Natural killer cell treated with Interleukin-12 subunit alpha and Interleukin-12 subunit beta and Interleukin-15 and Interleukin-18, amount 100 ng/mL, for 72 hours (primary cell): ENCODE measurements at regions not wholly inside any gene's neighbourhood (a gene's known extent, or its start where the extent isn't known, plus 50 kb on each side); places are given as distances from the start of the nearest gene placed in this dataset.
"Not testable (repeated sequence)": the region's sequence is repeated elsewhere in the genome, so short reads cannot be mapped to it uniquely, and the experiment has no call there.

Experiments
- ATAC-seq, 2 donors: fragments of 150-1000 bp; cut with Tn5 transposase in 1 of 2; sonication (Bioruptor Pico), chemical (Tn5 transposase) in 1 of 2; 2 replicates each; pipeline ENCODE4 v1.10.0; 2021
- DNase-seq: peaks from one replicate; pipeline ENCODE4 v3.0.0; 2022; ENCODE audit warnings: low spot score
- H3K27ac Mint-ChIP-seq, 2 donors: 1 replicate in 1 of 2; 2 replicates in 1 of 2; pipeline ENCODE4 v1.8.0; 2022; ENCODE audit warnings: mixed read lengths in 2 of 2, mild to moderate bottlenecking in 1 of 2, moderate library complexity in 1 of 2
- H3K27me3 Mint-ChIP-seq, 2 donors: 1 replicate in 1 of 2; 2 replicates in 1 of 2; pipeline ENCODE4 v1.8.0; 2022; ENCODE audit warnings: mixed read lengths in 2 of 2
- H3K36me3 Mint-ChIP-seq: one replicate; pipeline ENCODE4 v1.8.0; 2022; ENCODE audit warnings: mixed read lengths
- H3K4me1 Mint-ChIP-seq, 2 donors: 1 replicate in 1 of 2; 2 replicates in 1 of 2; pipeline ENCODE4 v1.8.0; 2022; ENCODE audit warnings: low read depth in 2 of 2, mixed read lengths in 2 of 2, mild to moderate bottlenecking in 1 of 2
- H3K4me3 Mint-ChIP-seq: one replicate; pipeline ENCODE4 v1.8.0; 2022; ENCODE audit warnings: mixed read lengths
- H3K9me3 Mint-ChIP-seq: 2 replicates; pipeline ENCODE4 v1.8.0; 2022; ENCODE audit warnings: mixed read lengths

DNA sequence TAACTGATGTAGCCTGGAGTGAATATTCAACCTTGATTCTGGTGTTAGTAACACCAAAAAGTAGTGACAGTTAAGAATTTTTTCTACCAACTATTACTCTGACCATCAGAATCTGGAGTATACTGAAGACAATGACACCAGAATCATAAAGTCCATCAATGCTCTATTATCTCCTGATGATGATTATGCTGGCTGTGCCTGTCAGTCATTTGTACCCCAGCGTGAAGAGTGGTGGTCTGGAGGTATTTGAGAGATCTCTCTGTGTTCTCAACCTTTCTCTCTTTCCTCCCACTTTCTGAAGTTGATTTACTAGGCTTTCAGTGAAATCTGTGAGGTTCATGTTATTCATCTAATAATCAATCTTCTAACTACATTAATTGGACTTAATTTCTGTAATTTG, 615.4 kb downstream of the SLC16A7 start:
- H3K9me3 Mint-ChIP-seq, result peaks cover 15% of the 10 kb centered on the region
- no peaks in the 10 kb centered on the region for H3K4me1 Mint-ChIP-seq
- H3K27ac Mint-ChIP-seq, result no peak overlapping the region
- no peaks in the 10 kb centered on the region for H3K27me3 Mint-ChIP-seq
- H3K36me3 Mint-ChIP-seq, result peaks cover 7% of the 10 kb centered on the region
- no peak for DNase-seq
- ATAC-seq, result no peak
- H3K4me3 Mint-ChIP-seq, result no peak overlapping the region

DNA sequence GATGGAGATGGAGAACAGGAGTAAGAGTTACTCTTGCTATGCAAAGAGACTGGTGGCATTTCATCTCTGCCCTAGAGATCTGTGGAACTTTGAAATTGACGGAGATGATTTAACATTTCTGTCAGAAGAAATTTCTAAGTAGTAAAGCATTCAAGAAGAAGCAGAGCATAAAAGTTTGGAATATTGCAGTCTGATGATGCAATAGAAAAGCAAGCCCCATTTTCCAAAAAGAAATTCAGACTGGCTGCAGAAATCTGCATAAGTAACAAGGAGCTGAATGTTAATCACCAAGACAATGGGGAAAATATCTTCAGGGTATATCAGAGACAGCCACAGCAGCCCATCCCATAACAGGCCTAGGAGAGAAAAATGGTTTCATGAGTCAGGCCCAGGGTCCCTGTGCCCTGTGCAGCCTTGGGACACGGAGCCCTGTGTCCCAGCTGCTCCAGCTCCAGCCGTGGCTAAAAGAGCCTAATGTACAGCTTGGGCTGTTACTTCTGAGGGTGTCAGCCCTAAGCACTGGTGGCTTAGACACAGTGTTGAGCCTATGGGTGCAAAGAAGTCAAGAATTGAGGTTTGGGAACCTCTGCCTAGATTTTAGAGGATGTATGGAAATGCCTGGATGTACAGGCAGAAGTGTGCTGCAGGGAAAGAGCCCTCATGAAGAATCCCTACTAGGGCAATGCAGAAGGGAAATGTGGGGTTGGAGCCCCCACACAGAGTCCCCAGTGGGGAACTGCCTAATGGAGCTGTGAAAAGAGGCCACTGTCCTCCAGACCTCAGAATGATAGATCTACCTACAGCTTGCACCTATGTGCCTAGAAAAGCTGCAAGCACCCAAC, 616.6 kb downstream of the SLC16A7 start:
- H3K9me3 Mint-ChIP-seq, result peaks cover 15% of the 10 kb centered on the region
- no peaks in the 10 kb centered on the region for H3K4me1 Mint-ChIP-seq
- peaks cover 7% of the 10 kb centered on the region for H3K36me3 Mint-ChIP-seq
- ATAC-seq (no peak), DNase-seq (no peak)
- H3K27ac Mint-ChIP-seq, result no peak overlapping the region
- no peaks in the 10 kb centered on the region for H3K27me3 Mint-ChIP-seq
- no peak overlapping the region for H3K4me3 Mint-ChIP-seq

DNA sequence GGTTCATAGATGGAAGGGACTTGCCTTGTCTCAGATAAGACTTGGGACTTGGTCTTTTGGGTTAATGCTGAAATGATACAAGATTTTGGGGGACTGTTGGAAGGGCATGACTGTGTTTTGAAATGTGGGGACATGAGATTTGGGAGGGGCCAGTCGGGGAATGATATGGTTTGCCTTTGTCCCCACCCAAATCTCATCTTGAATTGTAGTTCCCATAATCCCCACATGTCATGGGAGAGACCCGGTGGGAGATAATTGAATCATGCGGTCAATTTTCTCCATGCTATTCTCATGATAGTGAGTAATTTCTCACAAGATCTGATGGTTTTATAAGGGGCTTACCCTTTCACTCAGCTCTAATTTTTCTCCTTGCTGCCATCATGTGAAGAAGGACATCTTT, 617.4 kb downstream of the SLC16A7 start:
- DNase-seq, H3K36me3 Mint-ChIP-seq, H3K4me3 Mint-ChIP-seq, H3K27me3 Mint-ChIP-seq, H3K27ac Mint-ChIP-seq, H3K4me1 Mint-ChIP-seq, ATAC-seq: not testable (repeated sequence)
- H3K9me3 Mint-ChIP-seq, result peaks cover 15% of the 10 kb centered on the region

DNA sequence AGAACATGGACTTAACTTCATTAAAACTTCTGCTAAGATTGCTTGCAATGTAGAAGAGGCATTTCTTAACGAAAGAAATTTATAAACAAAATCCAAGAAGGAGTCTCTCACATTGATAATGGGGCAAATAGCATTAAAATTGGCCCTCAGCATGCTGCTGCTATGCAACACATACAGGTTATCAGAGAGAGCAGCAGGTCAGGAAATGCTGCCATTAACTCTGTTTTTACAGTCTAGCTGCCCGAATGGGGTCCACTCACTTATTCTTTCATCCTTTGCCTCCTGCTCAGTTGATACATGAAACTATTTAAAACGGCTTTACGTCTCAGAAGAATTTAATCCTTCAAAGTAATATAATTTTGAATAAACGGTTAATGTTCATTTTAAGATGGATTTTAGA, 620.4 kb downstream of the SLC16A7 start:
- H3K27me3 Mint-ChIP-seq, result no peaks in the 10 kb centered on the region
- ATAC-seq, result no peak

DNA sequence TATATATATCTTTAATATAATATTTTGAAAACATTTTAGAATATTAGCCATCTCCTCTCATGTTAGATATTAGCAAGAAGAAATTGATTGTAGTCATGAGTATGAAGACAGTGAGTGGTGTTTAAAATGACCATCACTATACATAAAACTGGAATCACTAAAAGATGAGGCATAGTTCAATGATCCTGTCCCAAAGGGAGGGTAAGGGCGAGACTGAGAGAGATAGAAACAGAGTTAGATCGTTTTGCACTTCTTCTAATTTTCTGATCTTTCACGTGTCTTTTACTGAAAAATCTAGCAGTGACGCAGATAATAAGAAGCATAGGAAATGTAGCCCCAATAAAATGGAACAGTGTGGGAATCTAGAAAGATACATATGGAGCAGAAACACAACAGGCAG, 627.4 kb downstream of the SLC16A7 start:
- Mint-ChIP-seq H3K9me3 (peaks cover 13% of the 10 kb centered on the region), H3K27ac (no peak overlapping the region), H3K4me3 (no peak overlapping the region), H3K36me3 (peaks cover 6% of the 10 kb centered on the region), H3K4me1 (no peaks in the 10 kb centered on the region), H3K27me3 (no peaks in the 10 kb centered on the region)
- DNase-seq (no peak), ATAC-seq (no peak)

More for the DNA sequence above, 620.4 kb downstream of the SLC16A7 start:
- H3K4me3 Mint-ChIP-seq, result no peak overlapping the region
- H3K36me3 Mint-ChIP-seq, result peaks cover 7% of the 10 kb centered on the region
- no peaks in the 10 kb centered on the region for H3K4me1 Mint-ChIP-seq
- no peak overlapping the region for H3K27ac Mint-ChIP-seq
- no peak for DNase-seq
- peaks cover 13% of the 10 kb centered on the region for H3K9me3 Mint-ChIP-seq

DNA sequence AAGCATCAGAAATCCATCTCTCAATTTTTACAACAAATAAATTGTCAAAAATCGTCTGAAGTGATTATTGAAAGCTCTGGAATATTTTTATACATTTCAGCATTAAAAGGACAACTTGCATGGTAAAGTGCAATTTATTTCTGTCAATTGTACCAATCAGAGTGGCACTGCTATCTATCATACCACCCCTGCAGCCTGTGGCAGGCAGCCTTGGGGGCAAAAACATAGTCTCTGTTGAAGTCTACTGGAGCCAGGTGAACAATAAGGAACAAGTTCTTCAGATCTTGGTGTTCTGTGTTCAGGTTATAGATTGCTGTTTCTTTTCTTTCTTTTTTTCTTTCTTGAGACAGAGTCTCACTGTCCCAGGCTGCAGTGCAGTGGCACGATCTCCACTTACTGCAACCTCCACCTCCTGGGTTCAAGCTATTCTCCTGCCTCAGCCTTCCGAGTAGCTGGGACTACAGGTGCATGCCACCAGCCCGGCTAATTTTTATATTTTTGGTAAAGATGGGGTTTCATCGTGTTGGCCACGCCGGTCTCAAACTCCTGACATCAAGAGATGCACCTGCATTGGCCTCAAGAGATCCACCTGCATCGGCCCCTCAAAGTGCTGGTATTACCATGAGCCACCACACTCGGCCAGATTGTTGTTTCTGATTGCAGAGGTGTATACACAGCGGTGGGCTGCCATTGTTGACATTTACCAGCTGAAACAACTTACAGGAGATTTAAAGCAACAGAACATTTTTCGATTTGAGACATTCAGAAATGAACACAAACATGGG, 629.6 kb downstream of the SLC16A7 start:
- Mint-ChIP-seq H3K4me3 (no peak overlapping the region), H3K27ac (no peak overlapping the region), H3K27me3 (no peaks in the 10 kb centered on the region), H3K4me1 (no peaks in the 10 kb centered on the region), H3K36me3 (peaks cover 6% of the 10 kb centered on the region), H3K9me3 (peaks cover 10% of the 10 kb centered on the region)
- DNase-seq (no peak), ATAC-seq (no peak)

DNA sequence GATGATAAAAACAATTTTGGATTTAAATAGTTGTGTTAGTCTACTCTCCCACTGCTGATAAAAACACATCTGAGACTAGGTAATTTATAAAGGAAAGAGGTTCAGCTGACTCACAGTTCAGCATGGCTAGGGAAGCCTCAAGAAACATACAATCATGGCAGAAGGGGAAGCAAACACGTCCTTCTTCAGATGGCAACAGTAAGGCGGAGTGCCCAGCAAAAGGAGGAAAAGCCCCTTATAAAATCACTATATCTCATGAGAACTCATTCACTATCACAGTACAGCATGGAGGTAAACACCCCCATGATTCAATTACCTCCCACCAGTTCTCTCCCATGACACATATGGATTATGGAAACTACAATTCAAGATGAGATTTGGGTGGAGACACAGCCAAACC, 632.1 kb downstream of the SLC16A7 start:
- peaks cover 18% of the 10 kb centered on the region for H3K9me3 Mint-ChIP-seq
- no peak for ATAC-seq
- no peak overlapping the region for H3K4me3 Mint-ChIP-seq
- peaks cover 8% of the 10 kb centered on the region for H3K36me3 Mint-ChIP-seq
- no peaks in the 10 kb centered on the region for H3K4me1 Mint-ChIP-seq
- no peak for DNase-seq
- no peaks in the 10 kb centered on the region for H3K27me3 Mint-ChIP-seq
- no peak overlapping the region for H3K27ac Mint-ChIP-seq

DNA sequence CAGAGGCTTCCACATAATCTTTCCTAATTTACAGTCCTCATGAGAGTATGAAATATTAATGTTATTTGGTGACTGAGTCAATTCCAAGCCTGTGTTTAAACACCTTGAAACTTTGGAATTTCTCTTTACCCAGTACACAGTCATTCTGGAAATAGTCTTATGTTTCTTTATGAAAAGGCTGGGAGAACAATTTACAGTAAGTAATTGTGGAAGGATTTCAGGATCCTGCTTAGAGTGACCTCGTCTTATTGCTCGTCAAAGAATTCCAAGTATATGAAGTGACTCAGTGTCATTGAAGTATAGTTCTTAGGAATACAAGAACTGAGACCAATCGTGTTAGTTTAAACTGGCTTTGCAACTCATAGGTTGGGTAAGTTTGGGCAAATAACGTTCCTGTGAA, 634.2 kb downstream of the SLC16A7 start:
- ATAC-seq (no peak), DNase-seq (no peak)
- H3K9me3 Mint-ChIP-seq, result peaks cover 18% of the 10 kb centered on the region
- H3K36me3 Mint-ChIP-seq, result peaks cover 11% of the 10 kb centered on the region
- H3K4me3 Mint-ChIP-seq, result no peak overlapping the region
- no peaks in the 10 kb centered on the region for H3K4me1 Mint-ChIP-seq
- H3K27ac Mint-ChIP-seq, result no peak overlapping the region
- no peaks in the 10 kb centered on the region for H3K27me3 Mint-ChIP-seq

DNA sequence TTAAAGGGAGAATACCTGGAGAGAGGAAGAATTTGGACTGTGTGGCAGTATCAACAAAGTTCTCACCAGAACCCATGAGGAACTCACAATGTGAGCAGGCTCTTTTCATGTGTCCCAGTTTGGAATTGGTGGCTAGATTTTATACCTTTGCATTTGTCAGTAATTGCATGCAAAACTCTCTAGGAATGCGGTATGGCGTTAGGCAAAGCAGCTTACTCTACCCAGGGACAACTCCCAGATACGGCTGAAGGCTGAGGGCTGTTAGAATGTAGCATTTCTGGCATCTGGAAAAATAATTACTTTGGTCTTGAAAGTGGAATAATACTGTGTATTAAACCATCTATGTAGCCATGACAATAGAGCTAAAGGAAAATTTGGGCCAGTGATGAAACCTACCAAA, 635.5 kb downstream of the SLC16A7 start:
- no peak for ATAC-seq
- Mint-ChIP-seq H3K27me3 (no peaks in the 10 kb centered on the region), H3K27ac (no peak overlapping the region), H3K4me3 (no peak overlapping the region), H3K9me3 (peaks cover 20% of the 10 kb centered on the region), H3K4me1 (no peaks in the 10 kb centered on the region), H3K36me3 (peaks cover 6% of the 10 kb centered on the region)
- no peak for DNase-seq

DNA sequence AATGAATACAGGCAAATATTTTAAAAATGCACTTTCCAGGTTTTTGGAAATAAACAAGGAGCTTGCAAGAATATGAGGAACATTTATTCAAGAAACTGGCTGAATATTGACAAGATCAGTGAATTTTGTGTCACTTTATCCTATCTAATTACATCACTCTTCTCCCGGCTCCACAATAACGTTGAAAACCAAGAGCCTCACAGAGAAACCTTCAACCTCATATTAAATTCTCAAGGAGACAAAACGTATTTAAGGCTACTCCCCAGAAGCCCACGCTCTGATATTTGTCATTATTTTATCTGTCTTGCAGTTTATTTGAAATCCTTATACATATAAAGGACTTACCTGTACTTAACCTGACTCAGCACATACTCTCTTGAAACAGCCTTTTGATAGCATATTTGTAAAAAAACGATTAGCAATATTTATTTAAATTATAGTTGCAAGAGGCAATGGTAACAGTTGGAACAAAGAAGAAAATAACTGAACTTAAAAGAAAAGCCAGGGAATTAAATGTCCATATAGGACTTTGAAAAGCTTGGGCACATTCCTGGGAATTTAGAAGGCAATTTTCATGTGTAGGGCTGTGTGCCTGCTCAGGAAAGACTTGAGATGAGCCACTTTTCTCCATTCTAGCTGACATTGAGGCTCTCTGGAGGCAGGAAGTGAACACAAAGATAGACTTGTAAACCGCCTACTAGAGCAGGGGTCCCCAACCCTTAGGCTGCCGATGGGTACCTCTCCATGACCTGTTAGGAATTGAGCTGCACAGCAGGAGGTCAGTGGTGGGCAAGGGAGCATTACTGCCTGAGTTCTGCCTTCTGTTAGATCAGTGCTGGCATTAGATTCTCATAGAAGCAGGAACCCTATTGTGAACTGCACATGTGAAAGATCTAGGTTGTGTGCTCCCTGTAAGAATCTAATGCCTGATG, 636.4 kb downstream of the SLC16A7 start:
- no peak overlapping the region for H3K27ac Mint-ChIP-seq
- H3K9me3 Mint-ChIP-seq, result peaks cover 18% of the 10 kb centered on the region
- ATAC-seq (no peak), DNase-seq (no peak)
- H3K27me3 Mint-ChIP-seq, result no peaks in the 10 kb centered on the region
- H3K4me1 Mint-ChIP-seq, result no peaks in the 10 kb centered on the region
- H3K36me3 Mint-ChIP-seq, result peaks cover 5% of the 10 kb centered on the region
- no peak overlapping the region for H3K4me3 Mint-ChIP-seq

DNA sequence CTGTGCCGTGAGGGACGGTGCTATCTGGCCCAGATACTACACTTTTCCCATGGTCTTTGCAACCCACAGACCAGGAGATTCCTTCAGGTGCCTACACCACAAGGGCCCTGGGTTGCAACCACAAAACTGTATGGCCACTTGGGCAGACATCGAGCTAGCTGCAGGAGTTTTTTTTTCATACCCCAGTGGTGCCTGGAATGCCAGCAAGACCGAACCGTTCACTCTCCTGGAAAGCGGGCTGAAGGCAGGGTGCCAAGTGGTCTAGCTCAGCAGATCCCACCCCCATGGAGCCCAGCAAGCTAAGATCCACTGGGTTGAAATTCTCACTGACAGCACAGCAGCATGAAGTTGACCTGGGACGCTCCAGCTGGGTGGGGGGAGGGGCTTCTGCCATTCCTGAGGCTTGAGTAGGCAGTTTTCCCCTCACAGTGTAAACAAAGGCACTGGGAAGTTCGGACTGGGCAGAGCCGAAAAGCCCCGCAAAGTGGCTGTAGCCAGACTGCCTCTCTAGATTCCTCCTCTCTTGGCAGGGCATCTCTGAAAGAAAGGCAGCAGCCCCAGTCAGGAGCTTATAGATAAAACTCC, 638.9 kb downstream of the SLC16A7 start:
- not testable (repeated sequence) for DNase-seq, H3K4me1 Mint-ChIP-seq, H3K27ac Mint-ChIP-seq, ATAC-seq, H3K4me3 Mint-ChIP-seq, H3K27me3 Mint-ChIP-seq
- Mint-ChIP-seq H3K36me3 (peaks cover 16% of the 10 kb centered on the region), H3K9me3 (peaks cover 35% of the 10 kb centered on the region)

DNA sequence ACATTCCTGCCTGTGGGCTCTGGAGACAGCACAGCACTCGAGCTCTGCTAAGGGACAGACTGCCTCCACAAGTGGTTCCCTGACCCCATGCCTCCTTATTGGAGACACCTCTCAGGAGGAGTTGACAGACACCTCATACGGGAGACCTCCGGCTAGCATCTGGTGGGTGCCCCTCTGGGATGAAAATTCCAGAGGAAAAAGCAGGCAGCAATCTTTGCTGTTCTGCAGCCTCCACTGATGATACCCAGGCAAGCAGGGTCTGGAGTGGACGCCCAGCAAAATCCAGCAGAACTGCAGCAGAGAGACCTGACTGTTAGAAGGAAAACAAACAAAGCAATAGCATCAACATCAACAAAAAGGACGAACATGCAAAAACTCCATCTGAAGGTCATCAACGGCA, 639.4 kb downstream of the SLC16A7 start:
- H3K36me3 Mint-ChIP-seq, result peaks cover 16% of the 10 kb centered on the region
- no peak for ATAC-seq
- no peak overlapping the region for H3K4me3 Mint-ChIP-seq
- no peak overlapping the region for H3K27ac Mint-ChIP-seq
- no peaks in the 10 kb centered on the region for H3K27me3 Mint-ChIP-seq
- DNase-seq, result no peak
- no peaks in the 10 kb centered on the region for H3K4me1 Mint-ChIP-seq
- peaks cover 37% of the 10 kb centered on the region for H3K9me3 Mint-ChIP-seq

DNA sequence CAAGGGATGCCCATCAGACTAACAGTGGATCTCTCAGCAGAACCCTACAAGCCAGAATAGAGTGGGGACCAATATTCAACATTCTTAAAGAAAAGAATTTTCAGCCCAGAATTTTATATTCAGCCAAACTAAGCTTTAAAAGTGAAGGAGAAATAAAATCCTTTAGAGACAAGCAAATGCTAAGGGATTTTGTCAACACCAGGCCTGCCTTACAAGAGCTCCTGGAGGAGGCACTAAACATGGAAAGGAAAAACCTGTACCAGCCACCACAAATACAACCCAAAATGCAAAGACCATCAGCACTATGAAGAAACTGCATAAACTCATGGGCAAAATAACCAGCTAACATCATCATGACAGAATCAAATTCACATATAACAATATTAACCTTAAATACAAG, 640.6 kb downstream of the SLC16A7 start:
- Mint-ChIP-seq H3K9me3 (peaks cover 34% of the 10 kb centered on the region), H3K36me3 (peaks cover 16% of the 10 kb centered on the region)
- not testable (repeated sequence) for H3K27ac Mint-ChIP-seq, H3K27me3 Mint-ChIP-seq, ATAC-seq, H3K4me3 Mint-ChIP-seq, DNase-seq, H3K4me1 Mint-ChIP-seq
